H9 (cell line): ENCODE measurements at regions not wholly inside any gene's neighbourhood (a gene's known extent, or its start where the extent isn't known, plus 50 kb on each side); places are given as distances from the start of the nearest gene placed in this dataset.
A peak's percentile ranks its signal among the peaks of the same experiment; 100 is the strongest.

Experiments used
- DNase-seq: peaks from one replicate; pipeline ENCODE4 v3.0.0-alpha.2; 2017
- H2AFZ ChIP-seq: one replicate; pipeline ENCODE4 v1.6.1; 2013; ENCODE audit warnings: mild to moderate bottlenecking, low read length, control low read depth, moderate library complexity
- H2AK5ac ChIP-seq: 2 replicates; pipeline ENCODE4 v1.6.1; 2013; ENCODE audit warnings: low read length, control low read depth, mixed read lengths; ENCODE audit not compliant: insufficient read length
- H2BK120ac ChIP-seq: one replicate; pipeline ENCODE4 v1.6.1; 2013; ENCODE audit warnings: low read depth, mild to moderate bottlenecking, low read length, control low read depth, inconsistent platforms; ENCODE audit not compliant: poor library complexity, severe bottlenecking
- H2BK12ac ChIP-seq: 2 replicates; pipeline ENCODE4 v1.6.1; 2013; ENCODE audit warnings: low read length, control low read depth, mixed read lengths, low read depth; ENCODE audit not compliant: insufficient read length
- H2BK15ac ChIP-seq: 2 replicates; pipeline ENCODE4 v1.6.1; 2013; ENCODE audit warnings: low read depth, low read length, control low read depth
- H2BK20ac ChIP-seq: one replicate; pipeline ENCODE4 v1.6.1; 2013; ENCODE audit warnings: low read depth, mild to moderate bottlenecking, low read length, control low read depth, inconsistent platforms; ENCODE audit not compliant: poor library complexity, severe bottlenecking
- H2BK5ac ChIP-seq: 2 replicates; pipeline ENCODE4 v1.6.1; 2013; ENCODE audit warnings: low read length, control low read depth, mixed read lengths; ENCODE audit not compliant: insufficient read length
- H3K14ac ChIP-seq: 2 replicates; pipeline ENCODE4 v1.6.1; 2013; ENCODE audit warnings: low read length, control low read depth; ENCODE audit not compliant: insufficient read depth
- H3K18ac ChIP-seq: 2 replicates; pipeline ENCODE4 v1.6.1; 2013; ENCODE audit warnings: low read depth, mild to moderate bottlenecking, mixed read lengths, low read length, control low read depth; ENCODE audit not compliant: insufficient read length
- H3K23ac ChIP-seq: 2 replicates; pipeline ENCODE4 v1.6.1; 2013; ENCODE audit warnings: low read length, control low read depth, mixed read lengths, low read depth; ENCODE audit not compliant: insufficient read length
- H3K23me2 ChIP-seq: 2 replicates; pipeline ENCODE4 v1.6.1; 2013; ENCODE audit warnings: low read depth, mild to moderate bottlenecking, mixed read lengths, low read length, control low read depth; ENCODE audit not compliant: insufficient read length, poor library complexity, severe bottlenecking
- H3K27ac ChIP-seq: 2 replicates; pipeline ENCODE4 v1.5.1; 2013; ENCODE audit warnings: low read length, control low read depth, mixed read lengths, low read depth; ENCODE audit not compliant: insufficient read length
- H3K27me3 ChIP-seq: 2 replicates; pipeline ENCODE4 v1.6.1; 2013; ENCODE audit warnings: low read length, control low read depth, inconsistent platforms; ENCODE audit not compliant: insufficient read depth
- H3K4ac ChIP-seq: 2 replicates; pipeline ENCODE4 v1.6.1; 2013; ENCODE audit warnings: low read depth, mild to moderate bottlenecking, control low read depth, inconsistent platforms, low read length, moderate library complexity
- H3K4me1 ChIP-seq: 2 replicates; pipeline ENCODE4 v1.6.1; 2013; ENCODE audit warnings: low read length, control low read depth, inconsistent platforms; ENCODE audit not compliant: insufficient read depth
- H3K4me2 ChIP-seq: 2 replicates; pipeline ENCODE4 v1.6.1; 2013; ENCODE audit warnings: low read length, control low read depth, mixed read lengths; ENCODE audit not compliant: insufficient read length, insufficient read depth
- H3K56ac ChIP-seq: 2 replicates; pipeline ENCODE4 v1.6.1; 2013; ENCODE audit warnings: low read depth, mild to moderate bottlenecking, mixed read lengths, low read length, control low read depth; ENCODE audit not compliant: insufficient read length
- H3K79me1 ChIP-seq: 2 replicates; pipeline ENCODE4 v1.6.1; 2013; ENCODE audit warnings: low read depth, mild to moderate bottlenecking, moderate library complexity, low read length, control low read depth, inconsistent platforms; ENCODE audit not compliant: insufficient read depth, poor library complexity, severe bottlenecking
- H3K79me2 ChIP-seq: 2 replicates; pipeline ENCODE4 v1.6.1; 2013; ENCODE audit warnings: low read length, control low read depth, inconsistent platforms; ENCODE audit not compliant: insufficient read depth
- H3K9ac ChIP-seq: 2 replicates; pipeline ENCODE4 v1.6.1; 2013; ENCODE audit warnings: low read length, control low read depth, mixed read lengths; ENCODE audit not compliant: insufficient read length; ENCODE audit errors: extremely low read depth
- H3K9me3 ChIP-seq: one replicate; pipeline ENCODE4 v1.6.1; 2013; ENCODE audit warnings: low read depth, low read length, inconsistent platforms; ENCODE audit not compliant: control insufficient read depth
- H3T11ph ChIP-seq: one replicate; pipeline ENCODE4 v1.6.1; 2013; ENCODE audit warnings: mild to moderate bottlenecking, low read length, control low read depth, inconsistent platforms
- H4K20me1 ChIP-seq: one replicate; pipeline ENCODE4 v1.6.1; 2013; ENCODE audit not compliant: control insufficient read depth, insufficient read length, insufficient read depth
- H4K5ac ChIP-seq: 2 replicates; pipeline ENCODE4 v1.6.1; 2013; ENCODE audit warnings: low read depth, mild to moderate bottlenecking, mixed read lengths, low read length, control low read depth; ENCODE audit not compliant: insufficient read length
- H4K8ac ChIP-seq: replicated peaks from 2 replicates; pipeline ENCODE4 v1.6.1; 2013; ENCODE audit warnings: low read length, control low read depth, mixed read lengths, low read depth; ENCODE audit not compliant: insufficient read length
- H4K91ac ChIP-seq: 2 replicates; pipeline ENCODE4 v1.6.1; 2013; ENCODE audit warnings: low read depth, mild to moderate bottlenecking, moderate library complexity, mixed read lengths, low read length, control low read depth; ENCODE audit not compliant: insufficient read length
- H3K27ac Mint-ChIP-seq, 3 experiments: 2 replicates in 2 of 3; 3 replicates in 1 of 3; pipeline ENCODE4 v1.8.0; 2020 to 2021; ENCODE audit warnings: mixed read lengths in 3 of 3, mild to moderate bottlenecking in 1 of 3, moderate library complexity in 1 of 3
- H3K27me3 Mint-ChIP-seq: 2 replicates; pipeline ENCODE4 v1.8.0; 2021; ENCODE audit warnings: low read depth, mild to moderate bottlenecking, moderate library complexity, mixed read lengths
- H3K36me3 Mint-ChIP-seq, 3 experiments: 2 replicates in 2 of 3; 3 replicates in 1 of 3; pipeline ENCODE4 v1.8.0; 2020 to 2021; ENCODE audit warnings: low read depth in 3 of 3, mixed read lengths in 3 of 3; ENCODE audit not compliant: insufficient read depth in 1 of 3
- H3K4me1 Mint-ChIP-seq, 2 experiments: 2 replicates each; pipeline ENCODE4 v1.8.0; 2020; ENCODE audit warnings: mixed read lengths in 2 of 2
- H3K4me3 Mint-ChIP-seq, 2 experiments: 2 replicates in 1 of 2; 3 replicates in 1 of 2; pipeline ENCODE4 v1.8.0; 2020 to 2021; ENCODE audit warnings: mild to moderate bottlenecking in 2 of 2, mixed read lengths in 2 of 2, moderate library complexity in 1 of 2
- H3K9me3 Mint-ChIP-seq, 2 experiments: 2 replicates in 1 of 2; 3 replicates in 1 of 2; pipeline ENCODE4 v1.8.0; 2020; ENCODE audit warnings: mild to moderate bottlenecking in 2 of 2, mixed read lengths in 2 of 2, moderate library complexity in 1 of 2
- CTCF ChIP-seq: fragments of 200-600 bp; sonication (generic); conservative IDR thresholded peaks from 3 replicates; pipeline ENCODE4 v1.8.0; 2021; ENCODE audit warnings: antibody characterized with exemption, mild to moderate bottlenecking
- WGBS: extraction: QIAGEN DNeasy Blood & Tissue Kit; methylation state at CpG from one replicate; pipeline ENCODE4 v1.1.7; 2013; ENCODE audit warnings: missing lambda C conversion rate, low lambda C conversion rate, mixed read lengths; ENCODE audit not compliant: insufficient read length; ENCODE audit errors: extremely low coverage; 5-methylcytosine and 5-hydroxymethylcytosine counted together

GRCh38 chr3:82262193-82262592 is 500.7 kb upstream of the GBE1 start:
- H2AK5ac ChIP-seq, result no peak overlapping the region
- H3K4me1 ChIP-seq, result no peaks in the 10 kb centered on the region
- no peaks in the 10 kb centered on the region for H3K79me2 ChIP-seq
- Mint-ChIP-seq H3K4me1 (peaks cover 16% of the 10 kb centered on the region in 2 experiments), H3K36me3 (no peaks in the 10 kb centered on the region), H3K27me3 (no peaks in the 10 kb centered on the region), H3K4me3 (no peak overlapping the region), H3K9me3 (no peaks in the 10 kb centered on the region; a peak in 1 of 5 replicates), H3K27ac (peak overlapping the region; percentile 2 to 61 (median 7); a peak in 4 of 7 replicates)
- H4K20me1 ChIP-seq, result no peaks in the 10 kb centered on the region
- no peak overlapping the region for H2AFZ ChIP-seq
- H3T11ph ChIP-seq, result no peak overlapping the region
- no peak overlapping the region for H2BK15ac ChIP-seq
- H2BK20ac ChIP-seq, result no peak overlapping the region
- WGBS, result no CpG with 5 or more reads among the region's 1 CpG
- TF ChIP-seq CTCF, result no peak
- no peak overlapping the region for H2BK120ac ChIP-seq
- H3K27ac ChIP-seq, result no peak overlapping the region
- H3K27me3 ChIP-seq, result no peaks in the 10 kb centered on the region
- H4K8ac ChIP-seq, result no peak overlapping the region
- no peaks in the 10 kb centered on the region for H3K9me3 ChIP-seq
- H3K79me1 ChIP-seq, result no peaks in the 10 kb centered on the region
- H2BK12ac ChIP-seq, result no peak overlapping the region
- H2BK5ac ChIP-seq, result no peak overlapping the region
- H3K56ac ChIP-seq, result no peak overlapping the region
- no peak overlapping the region for H3K14ac ChIP-seq
- no peak overlapping the region for H3K4ac ChIP-seq
- no peak for DNase-seq
- no peak overlapping the region for H3K18ac ChIP-seq
- H4K5ac ChIP-seq, result no peak overlapping the region
- no peak overlapping the region for H3K9ac ChIP-seq
- H3K23ac ChIP-seq, result no peak overlapping the region
- no peaks in the 10 kb centered on the region for H3K23me2 ChIP-seq
- H4K91ac ChIP-seq, result no peak overlapping the region
- H3K4me2 ChIP-seq, result no peak overlapping the region
